ENCODE measurements at regions not wholly inside any gene's neighbourhood (a gene's known extent, or its start where the extent isn't known, plus 50 kb on each side); places are given as distances from the start of the nearest gene placed in this dataset.

- DNase-seq (ENCODE audit: low read depth, low spot score) = no peak
- in situ Hi-C loops (cut with HindIII; ENCODE audit: low sequenced_read_pairs) = no loop called here
- no peak overlapping the region for H3K4me3 ChIP-seq (ENCODE audit: low read depth, low read length)
- no peak for TF ChIP-seq CTCF (IDR thresholded peaks at IDR 0.05; ENCODE audit: low read depth, low read length)
These were observed 143.0 kb upstream of the GNPDA2 start for GRCh38 chr4:44869222-44869882.

DNA sequence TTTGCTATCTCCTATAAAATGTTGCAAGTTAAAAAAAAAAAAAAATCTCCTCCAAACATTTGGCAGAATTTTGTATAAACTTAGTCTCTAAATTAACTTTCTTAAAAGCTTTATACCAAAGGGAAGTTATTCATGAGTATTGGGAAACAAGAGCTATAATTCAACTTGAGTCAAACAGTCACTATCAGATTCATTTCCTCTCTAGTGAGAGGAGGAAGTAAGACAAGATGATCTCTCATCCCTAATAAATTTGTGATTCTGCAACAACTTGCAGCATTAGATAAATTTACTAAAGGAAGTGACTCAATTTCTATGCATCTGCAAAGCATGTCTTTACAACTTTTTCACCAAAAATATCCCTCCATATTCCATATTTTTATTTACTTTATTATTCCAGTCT is 135.4 kb upstream of the GNPDA2 start:
- in situ Hi-C loops (cut with HindIII; ENCODE audit: low sequenced_read_pairs) = no loop called here
- no peak for TF ChIP-seq CTCF (IDR thresholded peaks at IDR 0.05; ENCODE audit: low read depth, low read length)
- no peak for DNase-seq (ENCODE audit: low read depth, low spot score)
- no peak overlapping the region for H3K4me3 ChIP-seq (ENCODE audit: low read depth, low read length)

GRCh38 chr4:44859477-44859876 is 133.1 kb upstream of the GNPDA2 start:
- H3K4me3 ChIP-seq (ENCODE audit: low read depth, low read length) = no peak overlapping the region
- in situ Hi-C loops (cut with HindIII; ENCODE audit: low sequenced_read_pairs) = no loop called here
- no peak for TF ChIP-seq CTCF (IDR thresholded peaks at IDR 0.05; ENCODE audit: low read depth, low read length)
- no peak for DNase-seq (ENCODE audit: low read depth, low spot score)

- no peak for DNase-seq (ENCODE audit: low read depth, low spot score)
- TF ChIP-seq CTCF (IDR thresholded peaks at IDR 0.05; ENCODE audit: low read depth, low read length) = no peak
- in situ Hi-C loops (cut with HindIII; ENCODE audit: low sequenced_read_pairs) = no loop called here
- H3K4me3 ChIP-seq (ENCODE audit: low read depth, low read length) = no peak overlapping the region
These were observed 122.1 kb upstream of the GNPDA2 start for GRCh38 chr4:44848466-44848865.

DNA sequence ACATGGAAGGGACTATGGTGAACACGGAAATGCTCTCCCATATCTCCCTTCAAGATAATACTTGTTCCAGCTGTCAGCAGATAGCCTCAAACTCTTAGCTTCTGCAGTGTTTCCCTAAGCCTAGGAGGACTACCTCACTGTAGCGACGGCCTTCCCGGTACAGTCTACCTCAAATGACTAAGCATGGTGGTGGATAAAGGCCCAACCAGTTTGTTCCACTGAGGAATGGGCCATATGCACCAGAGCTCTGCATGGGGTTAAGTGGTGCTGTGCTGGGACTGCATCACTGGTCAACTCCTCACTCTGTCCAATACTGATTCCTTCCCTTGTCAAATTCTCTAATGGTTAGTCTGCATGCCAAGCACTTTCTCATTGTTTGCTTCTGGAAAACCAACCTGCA is 119.6 kb upstream of the GNPDA2 start:
- H3K4me3 ChIP-seq (ENCODE audit: low read depth, low read length) = no peak overlapping the region
- TF ChIP-seq CTCF (IDR thresholded peaks at IDR 0.05; ENCODE audit: low read depth, low read length) = no peak
- in situ Hi-C loops (cut with HindIII; ENCODE audit: low sequenced_read_pairs) = no loop called here
- DNase-seq (ENCODE audit: low read depth, low spot score) = no peak

DNA sequence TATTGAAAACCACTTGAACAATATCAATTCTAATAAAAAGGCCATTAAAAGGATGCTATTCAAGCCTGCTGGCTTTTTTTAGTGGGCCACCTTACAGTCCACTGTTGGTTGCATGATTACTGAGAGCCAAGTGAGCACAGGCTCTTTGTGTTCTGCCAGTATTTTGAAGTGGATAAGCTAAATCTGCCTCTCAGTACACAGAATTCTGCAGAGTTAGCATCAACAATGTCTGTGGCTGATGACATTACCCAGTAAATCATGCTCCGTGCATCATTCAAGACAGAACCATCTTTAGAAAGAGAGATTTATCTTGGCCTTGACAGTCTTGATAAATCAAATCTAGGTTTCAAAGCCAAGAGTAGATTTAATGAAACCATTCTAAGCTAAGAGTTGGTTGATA is 119.0 kb upstream of the GNPDA2 start:
- no peak overlapping the region for H3K4me3 ChIP-seq (ENCODE audit: low read depth, low read length)
- in situ Hi-C loops (cut with HindIII; ENCODE audit: low sequenced_read_pairs) = no loop called here
- no peak for DNase-seq (ENCODE audit: low read depth, low spot score)
- no peak for TF ChIP-seq CTCF (IDR thresholded peaks at IDR 0.05; ENCODE audit: low read depth, low read length)

DNA sequence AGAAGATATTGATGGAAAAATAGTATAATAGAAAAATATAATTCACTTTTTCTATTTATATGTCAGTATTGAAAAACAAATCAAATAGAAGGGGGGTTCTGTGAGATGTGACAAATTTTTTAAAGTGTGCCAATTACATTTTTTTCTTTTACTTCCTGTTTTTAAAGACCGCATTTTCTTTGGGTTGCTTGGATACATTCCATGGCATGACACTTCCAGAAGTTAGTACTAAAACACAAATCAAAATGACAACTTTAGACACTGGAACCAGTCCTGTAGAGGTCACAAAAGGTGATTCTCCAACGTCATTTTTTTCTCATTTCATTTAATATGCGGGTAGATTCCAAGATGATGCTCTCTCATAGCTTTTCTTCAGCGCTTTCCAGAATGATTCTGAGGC is 116.2 kb upstream of the GNPDA2 start:
- in situ Hi-C loops (cut with HindIII; ENCODE audit: low sequenced_read_pairs) = no loop called here
- TF ChIP-seq CTCF (IDR thresholded peaks at IDR 0.05; ENCODE audit: low read depth, low read length) = no peak
- no peak overlapping the region for H3K4me3 ChIP-seq (ENCODE audit: low read depth, low read length)
- DNase-seq (ENCODE audit: low read depth, low spot score) = no peak
